Bronchial epithelial cell (primary cell): ENCODE measurements at regions not wholly inside any gene's neighbourhood (a gene's known extent, or its start where the extent isn't known, plus 50 kb on each side); places are given as distances from the start of the nearest gene placed in this dataset.
A peak's percentile ranks its signal among the peaks of the same experiment; 100 is the strongest.

Experiments used
- DNase-seq: peaks from one replicate; pipeline ENCODE4 v3.0.0-alpha.2; 2010; ENCODE audit warnings: low read depth
- FAIRE-seq: peaks from 2 replicates; lab custom pipeline; 2011; peaks lifted over from hg19 to GRCh38; lab: Jason Lieb, UNC
- H3K27me3 ChIP-seq: 2 replicates; pipeline ENCODE4 v1.5.1; 2011; ENCODE audit warnings: low read length; ENCODE audit not compliant: control insufficient read depth, insufficient read depth
- H3K36me3 ChIP-seq: 2 replicates; pipeline ENCODE4 v1.5.1; 2011; ENCODE audit warnings: low read length; ENCODE audit not compliant: control insufficient read depth, insufficient read depth
- H3K4me3 ChIP-seq: 2 replicates; pipeline ENCODE4 v1.5.1; 2011; ENCODE audit warnings: mild to moderate bottlenecking, low read depth, low read length, control low read depth
- CTCF ChIP-seq: IDR thresholded peaks from 2 replicates; pipeline ENCODE4 v1.5.1; 2011; ENCODE audit warnings: mild to moderate bottlenecking, moderate library complexity, low read length, control low read depth, inconsistent platforms; ENCODE audit not compliant: insufficient read depth, severe bottlenecking

- H3K4me3 ChIP-seq = no peak overlapping the region
- H3K27me3 ChIP-seq = no peaks in the 10 kb centered on the region
- TF ChIP-seq CTCF = no peak
- DNase-seq (no peak), FAIRE-seq (no peak)
- H3K36me3 ChIP-seq = no peaks in the 10 kb centered on the region
Observed at GRCh38 chr15:39304931-39305728, 275.7 kb upstream of the THBS1 start.

- no peak for TF ChIP-seq CTCF
- Histone ChIP-seq H3K4me3 (no peak overlapping the region), H3K27me3 (no peaks in the 10 kb centered on the region), H3K36me3 (no peaks in the 10 kb centered on the region)
- FAIRE-seq = no peak
- DNase-seq = peak; percentile 86
Observed at GRCh38 chr15:39310633-39311032, 270.2 kb upstream of the THBS1 start.

- no peak for FAIRE-seq
- Histone ChIP-seq H3K36me3 (no peaks in the 10 kb centered on the region), H3K27me3 (no peaks in the 10 kb centered on the region), H3K4me3 (no peak overlapping the region)
- peak; percentile 29 for DNase-seq
- peak; percentile 13 for TF ChIP-seq CTCF
Observed at GRCh38 chr15:39312984-39313383, 267.9 kb upstream of the THBS1 start.

GRCh38 chr15:39313467-39313866 is 267.4 kb upstream of the THBS1 start:
- no peak overlapping the region for H3K4me3 ChIP-seq
- FAIRE-seq = no peak
- no peaks in the 10 kb centered on the region for H3K27me3 ChIP-seq
- no peaks in the 10 kb centered on the region for H3K36me3 ChIP-seq
- DNase-seq = no peak
- no peak for TF ChIP-seq CTCF

GRCh38 chr15:39313881-39314280 is 267.0 kb upstream of the THBS1 start:
- FAIRE-seq = no peak
- Histone ChIP-seq H3K36me3 (no peaks in the 10 kb centered on the region), H3K27me3 (no peaks in the 10 kb centered on the region), H3K4me3 (no peak overlapping the region)
- no peak for TF ChIP-seq CTCF
- DNase-seq = no peak
